Stimulated activated CD8-positive, alpha-beta memory T cell treated with anti-CD3 and anti-CD28 coated beads, Interleukin-4, amount 100 ng/mL, for 24 hours (primary cell): ENCODE measurements at regions not wholly inside any gene's neighbourhood (a gene's known extent, or its start where the extent isn't known, plus 50 kb on each side); places are given as distances from the start of the nearest gene placed in this dataset.
"Not testable (repeated sequence)": the region's sequence is repeated elsewhere in the genome, so short reads cannot be mapped to it uniquely, and the experiment has no call there.

Experiments
- DNase-seq: peaks from one replicate; pipeline ENCODE4 v3.0.0-alpha.2; 2020; ENCODE audit warnings: low read depth

GRCh38 chr17:64726025-64726424, 63.9 kb upstream of the SMURF2 start:
- not testable (repeated sequence) for DNase-seq

GRCh38 chr17:64724246-64724645, 62.1 kb upstream of the SMURF2 start:
- DNase-seq, result not testable (repeated sequence)

- DNase-seq, result no peak
Observed at GRCh38 chr17:64723781-64724180, 61.7 kb upstream of the SMURF2 start.

DNA sequence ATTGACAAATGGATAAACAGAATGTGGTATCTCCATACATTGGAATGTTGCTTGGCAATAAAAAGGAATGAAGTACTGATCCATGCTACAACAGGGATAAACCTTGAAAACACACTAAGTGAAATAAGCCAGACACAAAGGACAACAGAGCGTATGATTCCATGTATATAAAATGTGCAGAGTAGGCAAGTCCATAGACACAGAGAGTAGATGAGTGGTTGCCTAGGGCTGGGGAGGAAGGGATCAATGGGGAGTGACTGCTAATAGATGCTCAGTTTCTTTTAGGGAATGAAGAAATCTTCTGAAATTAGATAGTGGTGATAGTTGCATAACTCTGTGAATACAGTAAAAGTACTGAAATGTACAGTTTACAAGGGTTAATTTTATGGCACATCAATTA, 59.4 kb upstream of the SMURF2 start:
- not testable (repeated sequence) for DNase-seq

DNA sequence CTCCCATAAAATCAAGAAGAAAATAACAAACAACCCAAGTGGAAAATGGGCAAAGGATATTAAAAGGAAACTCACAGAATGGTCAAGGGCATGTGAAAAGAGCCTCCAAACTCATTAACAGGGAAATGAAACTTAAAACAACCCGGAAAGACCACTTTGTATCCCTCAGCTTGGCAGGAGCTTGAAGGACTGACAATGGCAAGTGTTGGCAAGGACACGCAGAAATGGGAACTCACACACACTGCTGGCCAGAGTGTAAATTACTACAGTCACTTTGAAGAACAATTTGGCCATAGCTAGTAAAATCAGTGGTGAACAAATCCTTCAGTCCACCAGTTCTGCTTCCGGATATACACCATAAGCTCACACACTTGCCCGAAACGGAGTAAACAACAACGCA, 58.1 kb upstream of the SMURF2 start:
- DNase-seq, result not testable (repeated sequence)

- DNase-seq, result not testable (repeated sequence)
Observed at GRCh38 chr17:64719517-64719916, 57.4 kb upstream of the SMURF2 start.

DNA sequence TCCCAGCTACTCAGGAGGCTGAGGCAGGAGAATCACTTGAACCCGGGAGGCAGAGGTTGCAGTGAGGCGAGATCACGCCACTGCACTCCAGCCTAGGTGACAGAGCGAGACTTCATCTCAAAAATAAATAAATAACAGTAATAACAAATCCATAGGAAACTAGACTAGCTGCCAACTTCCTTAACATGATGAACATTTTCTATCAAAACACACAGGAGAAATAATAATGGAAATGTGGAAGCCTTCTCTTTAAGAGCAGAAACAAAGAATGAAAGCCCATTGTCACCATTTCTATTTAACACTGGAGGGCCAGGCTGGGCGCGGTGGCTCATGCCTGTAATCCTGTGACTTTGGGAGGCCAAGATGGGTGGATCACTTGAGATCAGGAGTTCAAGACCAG, 56.7 kb upstream of the SMURF2 start:
- DNase-seq, result not testable (repeated sequence)

GRCh38 chr17:64718058-64718457, 56.0 kb upstream of the SMURF2 start:
- DNase-seq, result no peak

DNA sequence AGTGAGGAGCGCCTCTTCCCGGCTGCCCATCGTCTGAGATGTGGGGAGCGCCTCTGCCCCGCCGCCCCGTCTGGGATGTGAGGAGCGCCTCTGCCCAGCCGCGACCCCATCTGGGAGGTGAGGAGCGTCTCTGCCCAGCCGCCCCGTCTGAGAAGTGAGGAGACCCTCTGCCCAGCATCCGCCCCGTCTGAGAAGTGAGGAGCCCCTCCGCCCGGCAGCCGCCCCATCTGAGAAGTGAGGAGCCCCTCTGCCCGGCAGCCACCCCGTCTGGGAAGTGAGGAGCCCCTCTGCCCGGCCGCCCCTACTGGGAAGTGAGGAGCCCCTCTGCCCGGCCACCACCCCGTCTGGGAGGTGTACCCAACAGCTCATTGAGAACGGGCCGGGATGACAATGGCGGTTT, 54.4 kb upstream of the SMURF2 start:
- DNase-seq, result not testable (repeated sequence)

- DNase-seq, result not testable (repeated sequence)
Observed at GRCh38 chr17:64713786-64714185, 51.7 kb upstream of the SMURF2 start.

DNA sequence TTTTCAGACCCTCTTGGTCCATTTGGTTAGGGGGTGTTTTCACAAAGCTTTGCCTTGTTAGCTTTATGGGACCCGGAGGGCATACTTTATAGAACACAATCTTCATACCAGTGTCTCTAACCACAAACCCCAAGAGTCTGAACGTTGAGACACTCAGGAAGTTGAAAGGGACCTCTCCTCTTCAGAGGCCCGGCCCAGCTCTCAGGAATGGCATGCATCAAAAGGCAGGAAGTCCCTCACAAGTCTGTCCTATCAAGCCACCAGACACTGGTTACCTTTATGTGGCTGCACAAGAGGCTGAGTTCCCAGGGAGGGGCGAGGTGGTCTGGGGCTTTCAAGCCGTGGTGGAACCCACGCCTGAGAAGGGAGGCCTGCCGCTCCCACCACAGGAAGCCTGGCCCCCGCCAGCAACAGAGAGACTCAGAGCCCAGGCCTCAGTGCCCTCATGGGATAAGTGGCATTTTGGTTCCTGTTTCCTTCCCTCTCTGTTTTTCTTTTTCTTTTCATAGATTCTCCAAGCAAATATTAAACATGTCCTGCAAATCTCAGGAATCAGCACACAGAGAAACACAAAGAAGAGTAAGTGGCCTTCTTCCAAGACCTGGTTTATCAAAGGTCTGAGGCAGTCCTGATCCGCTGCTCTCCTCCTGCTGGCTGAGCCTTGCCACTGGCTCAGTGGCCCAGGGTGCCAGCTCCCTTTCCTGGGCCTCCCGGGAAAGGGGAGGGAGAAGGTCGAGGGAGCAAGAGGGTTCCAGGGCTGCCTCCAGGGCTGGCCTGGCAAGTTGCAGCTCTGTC, 50.6 kb upstream of the SMURF2 start:
- DNase-seq, result peak; percentile 8
